Trophoblast cell (in vitro differentiated cells and primary cell): ENCODE measurements at regions not wholly inside any gene's neighbourhood (a gene's known extent, or its start where the extent isn't known, plus 50 kb on each side); places are given as distances from the start of the nearest gene placed in this dataset.

ENCODE experiments used
- DNase-seq, 2 donors: peaks; one replicate each; pipeline ENCODE4 v3.0.0-alpha.2; 2016
- H2AFZ ChIP-seq: 2 replicates; pipeline ENCODE4 v1.6.1; 2013; ENCODE audit warnings: low read length, moderate library complexity, mild to moderate bottlenecking; ENCODE audit not compliant: insufficient read depth, poor library complexity
- H2AK5ac ChIP-seq: 2 replicates; pipeline ENCODE4 v1.6.1; 2013; ENCODE audit warnings: mild to moderate bottlenecking, low read length
- H2BK120ac ChIP-seq: 2 replicates; pipeline ENCODE4 v1.6.1; 2013; ENCODE audit warnings: low read length, mild to moderate bottlenecking, moderate library complexity; ENCODE audit not compliant: insufficient read depth, poor library complexity
- H2BK12ac ChIP-seq: 2 replicates; pipeline ENCODE4 v1.6.1; 2013; ENCODE audit warnings: mild to moderate bottlenecking, low read length, moderate library complexity
- H2BK5ac ChIP-seq: 2 replicates; pipeline ENCODE4 v1.6.1; 2013; ENCODE audit warnings: low read length, low read depth, moderate library complexity, mild to moderate bottlenecking; ENCODE audit not compliant: poor library complexity
- H3K14ac ChIP-seq: 2 replicates; pipeline ENCODE4 v1.6.1; 2013; ENCODE audit warnings: mild to moderate bottlenecking, low read length
- H3K18ac ChIP-seq: 2 replicates; pipeline ENCODE4 v1.6.1; 2013; ENCODE audit warnings: mild to moderate bottlenecking, low read length
- H3K23ac ChIP-seq: 2 replicates; pipeline ENCODE4 v1.6.1; 2013; ENCODE audit warnings: low read length
- H3K27ac ChIP-seq: 2 replicates; pipeline ENCODE4 v1.5.1; 2013; ENCODE audit warnings: low read depth, mild to moderate bottlenecking, inconsistent platforms, low read length, moderate library complexity
- H3K27me3 ChIP-seq: 2 replicates; pipeline ENCODE4 v1.6.1; 2013; ENCODE audit warnings: inconsistent platforms, mild to moderate bottlenecking, low read length, moderate library complexity; ENCODE audit not compliant: insufficient read depth
- H3K36me3 ChIP-seq, 2 experiments: 1 replicate in 1 of 2; 2 replicates in 1 of 2; pipeline ENCODE4 v1.6.1; 2013; ENCODE audit warnings: low read length in 2 of 2, mild to moderate bottlenecking in 2 of 2, moderate library complexity in 1 of 2; ENCODE audit not compliant: insufficient read depth in 2 of 2, control insufficient read depth in 1 of 2
- H3K4ac ChIP-seq: 2 replicates; pipeline ENCODE4 v1.6.1; 2013; ENCODE audit warnings: low read depth, mild to moderate bottlenecking, low read length, moderate library complexity
- H3K4me1 ChIP-seq, 2 experiments: 1 replicate in 1 of 2; 2 replicates in 1 of 2; pipeline ENCODE4 v1.6.1; 2013; ENCODE audit warnings: low read length in 2 of 2, mild to moderate bottlenecking in 2 of 2, moderate library complexity in 1 of 2; ENCODE audit not compliant: insufficient read depth in 2 of 2, control insufficient read depth in 1 of 2
- H3K4me2 ChIP-seq: 2 replicates; pipeline ENCODE4 v1.6.1; 2013; ENCODE audit warnings: inconsistent platforms, mild to moderate bottlenecking, low read length, moderate library complexity
- H3K4me3 ChIP-seq: 2 replicates; pipeline ENCODE4 v1.5.1; 2013; ENCODE audit warnings: mild to moderate bottlenecking, low read depth, low read length, inconsistent platforms
- H3K79me1 ChIP-seq: one replicate; pipeline ENCODE4 v1.6.1; 2013; ENCODE audit warnings: low read length
- H3K79me2 ChIP-seq: 2 replicates; pipeline ENCODE4 v1.6.1; 2013; ENCODE audit warnings: low read length, mild to moderate bottlenecking; ENCODE audit not compliant: control insufficient read depth, insufficient read depth, poor library complexity
- H3K9ac ChIP-seq: 2 replicates; pipeline ENCODE4 v1.6.1; 2013; ENCODE audit warnings: mild to moderate bottlenecking, low read length
- H3K9me3 ChIP-seq: 2 replicates; pipeline ENCODE4 v1.6.1; 2013; ENCODE audit warnings: low read depth, mild to moderate bottlenecking, control low read depth, inconsistent platforms, low read length; ENCODE audit not compliant: insufficient read depth
- H4K12ac ChIP-seq: 2 replicates; pipeline ENCODE4 v1.6.1; 2013; ENCODE audit warnings: low read depth, mild to moderate bottlenecking, low read length, moderate library complexity
- H4K8ac ChIP-seq: 2 replicates; pipeline ENCODE4 v1.6.1; 2013; ENCODE audit warnings: low read depth, mild to moderate bottlenecking, low read length, moderate library complexity
- H4K91ac ChIP-seq: one replicate; pipeline ENCODE4 v1.6.1; 2013; ENCODE audit warnings: low read depth, mild to moderate bottlenecking, low read length, moderate library complexity
- WGBS: extraction: QIAGEN DNeasy Blood & Tissue Kit; methylation state at CpG from one replicate; pipeline ENCODE4 v1.1.7; 2013; ENCODE audit warnings: missing lambda C conversion rate; ENCODE audit not compliant: insufficient read length, insufficient coverage; ENCODE audit errors: extremely low coverage; 5-methylcytosine and 5-hydroxymethylcytosine counted together

- no peak for DNase-seq
- no peak overlapping the region for H2BK12ac ChIP-seq
- H2BK120ac ChIP-seq = no peak overlapping the region
- H3K9me3 ChIP-seq = no peaks in the 10 kb centered on the region
- H3K79me1 ChIP-seq = no peaks in the 10 kb centered on the region
- H3K4me1 ChIP-seq = no peaks in the 10 kb centered on the region
- no peaks in the 10 kb centered on the region for H3K36me3 ChIP-seq
- no peak overlapping the region for H3K4me3 ChIP-seq
- H3K14ac ChIP-seq = no peak overlapping the region
- no peak overlapping the region for H3K9ac ChIP-seq
- H2BK5ac ChIP-seq = no peak overlapping the region
- H3K4ac ChIP-seq = no peak overlapping the region
- no peaks in the 10 kb centered on the region for H3K27me3 ChIP-seq
- H3K23ac ChIP-seq = no peak overlapping the region
- no peak overlapping the region for H4K12ac ChIP-seq
- WGBS = no CpG with 5 or more reads among the region's 2 CpGs
- H2AFZ ChIP-seq = no peak overlapping the region
- no peak overlapping the region for H3K27ac ChIP-seq
- no peaks in the 10 kb centered on the region for H3K79me2 ChIP-seq
- no peak overlapping the region for H4K91ac ChIP-seq
- H2AK5ac ChIP-seq = no peak overlapping the region
- H4K8ac ChIP-seq = no peak overlapping the region
- no peak overlapping the region for H3K18ac ChIP-seq
- H3K4me2 ChIP-seq = no peak overlapping the region
Observed at GRCh38 chr10:45495438-45496152, 121.6 kb downstream of the ALOX5 start.
